DND-41 (cell line): ENCODE measurements at regions not wholly inside any gene's neighbourhood (a gene's known extent, or its start where the extent isn't known, plus 50 kb on each side); places are given as distances from the start of the nearest gene placed in this dataset.

Experiments used
- EZH2 ChIP-seq: IDR thresholded peaks from 3 replicates; pipeline ENCODE4 v1.6.1; 2012; ENCODE audit warnings: borderline replicate concordance, low read depth, mild to moderate bottlenecking, moderate library complexity, low read length, inconsistent platforms; ENCODE audit not compliant: severe bottlenecking
- TF ChIP-seq, protein P1 (sequence below): IDR thresholded peaks from 2 replicates; pipeline ENCODE4 v1.5.1; 2012; ENCODE audit warnings: borderline replicate concordance, low read length, moderate library complexity, mild to moderate bottlenecking; ENCODE audit not compliant: poor library complexity, severe bottlenecking; ENCODE audit errors: extremely low read depth

DNA sequence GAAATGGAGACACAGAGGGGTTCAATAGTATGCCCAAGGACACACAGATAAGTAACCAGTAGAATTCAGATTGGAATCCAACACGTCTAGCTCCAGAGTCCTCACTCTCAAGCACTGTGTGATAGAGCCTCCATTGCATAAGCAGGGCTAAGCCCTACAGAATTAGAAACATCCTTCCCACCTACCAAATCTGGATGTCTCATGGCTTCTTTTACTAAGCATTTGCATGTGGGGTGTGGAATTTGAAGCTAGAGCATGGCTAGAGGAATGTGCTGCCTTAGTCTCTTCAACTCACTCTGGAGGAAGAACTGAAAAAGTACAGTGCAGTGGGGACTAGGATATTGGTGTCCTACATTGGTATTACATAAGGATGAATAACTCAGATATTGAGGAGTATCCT is 119.4 kb downstream of the MFAP3L start:
- TF ChIP-seq, protein P1, sequence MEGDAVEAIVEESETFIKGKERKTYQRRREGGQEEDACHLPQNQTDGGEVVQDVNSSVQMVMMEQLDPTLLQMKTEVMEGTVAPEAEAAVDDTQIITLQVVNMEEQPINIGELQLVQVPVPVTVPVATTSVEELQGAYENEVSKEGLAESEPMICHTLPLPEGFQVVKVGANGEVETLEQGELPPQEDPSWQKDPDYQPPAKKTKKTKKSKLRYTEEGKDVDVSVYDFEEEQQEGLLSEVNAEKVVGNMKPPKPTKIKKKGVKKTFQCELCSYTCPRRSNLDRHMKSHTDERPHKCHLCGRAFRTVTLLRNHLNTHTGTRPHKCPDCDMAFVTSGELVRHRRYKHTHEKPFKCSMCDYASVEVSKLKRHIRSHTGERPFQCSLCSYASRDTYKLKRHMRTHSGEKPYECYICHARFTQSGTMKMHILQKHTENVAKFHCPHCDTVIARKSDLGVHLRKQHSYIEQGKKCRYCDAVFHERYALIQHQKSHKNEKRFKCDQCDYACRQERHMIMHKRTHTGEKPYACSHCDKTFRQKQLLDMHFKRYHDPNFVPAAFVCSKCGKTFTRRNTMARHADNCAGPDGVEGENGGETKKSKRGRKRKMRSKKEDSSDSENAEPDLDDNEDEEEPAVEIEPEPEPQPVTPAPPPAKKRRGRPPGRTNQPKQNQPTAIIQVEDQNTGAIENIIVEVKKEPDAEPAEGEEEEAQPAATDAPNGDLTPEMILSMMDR = no peak
- TF ChIP-seq EZH2 = no peak
